Stimulated activated CD4-positive, alpha-beta T cell treated with anti-CD3 and anti-CD28 coated beads, Interleukin-1b, Interleukin-23, amount 100 ng/mL, for 24 hours (primary cell): ENCODE measurements at regions not wholly inside any gene's neighbourhood (a gene's known extent, or its start where the extent isn't known, plus 50 kb on each side); places are given as distances from the start of the nearest gene placed in this dataset.

Experiments
- DNase-seq, 4 experiments: peaks; one replicate each; pipeline ENCODE4 v3.0.0-alpha.2; 2020; ENCODE audit warnings: low read depth in 4 of 4, low spot score in 1 of 4

DNA sequence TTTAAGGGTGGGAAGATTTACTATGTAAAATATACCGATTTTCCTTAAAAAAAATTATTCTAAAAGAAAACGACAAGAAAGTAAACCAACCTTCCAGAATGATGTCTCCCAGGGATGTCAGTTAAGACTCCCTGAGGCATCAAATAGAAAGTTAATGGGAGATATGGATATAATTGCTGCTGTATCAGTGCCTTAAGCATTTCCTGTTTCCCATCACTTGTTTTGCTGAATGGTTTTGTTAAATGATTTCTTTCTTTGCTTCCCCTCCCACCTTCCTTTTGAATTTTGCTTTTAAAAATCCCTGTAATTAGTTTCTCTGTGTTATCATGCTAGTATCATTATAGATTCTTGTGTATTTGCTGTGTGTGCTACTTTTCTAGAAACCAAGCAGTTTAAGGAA is 154.3 kb upstream of the CWC22 start:
- DNase-seq = no peak

GRCh38 chr2:180159921-180160320 is 152.8 kb upstream of the CWC22 start:
- DNase-seq = no peak

- DNase-seq = no peak
Measured at GRCh38 chr2:180158961-180159360, 151.9 kb upstream of the CWC22 start.

DNA sequence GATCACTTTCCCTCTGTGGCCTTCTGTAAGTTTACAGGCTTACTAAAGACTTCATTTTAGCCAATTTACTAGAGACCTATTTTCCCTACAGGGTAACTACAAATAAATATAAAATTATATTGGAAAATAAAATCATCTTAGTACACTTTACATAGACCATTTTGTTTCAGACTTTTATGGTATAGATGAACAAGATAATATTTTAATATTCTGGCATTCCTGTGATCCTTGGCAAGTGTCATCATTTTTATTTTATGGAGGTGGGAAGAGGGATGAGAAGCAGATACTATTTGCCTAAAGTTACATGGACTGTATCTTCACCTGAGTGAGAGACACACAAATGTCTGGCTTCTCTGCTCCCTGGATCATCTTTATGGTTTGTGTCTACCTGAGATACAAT is 149.6 kb upstream of the CWC22 start:
- DNase-seq = no peak

GRCh38 chr2:180150606-180151005 is 143.5 kb upstream of the CWC22 start:
- DNase-seq = no peak

- no peak for DNase-seq
Measured at GRCh38 chr2:180146541-180146940, 139.4 kb upstream of the CWC22 start.

- no peak for DNase-seq
Measured at GRCh38 chr2:180146114-180146513, 139.0 kb upstream of the CWC22 start.

DNA sequence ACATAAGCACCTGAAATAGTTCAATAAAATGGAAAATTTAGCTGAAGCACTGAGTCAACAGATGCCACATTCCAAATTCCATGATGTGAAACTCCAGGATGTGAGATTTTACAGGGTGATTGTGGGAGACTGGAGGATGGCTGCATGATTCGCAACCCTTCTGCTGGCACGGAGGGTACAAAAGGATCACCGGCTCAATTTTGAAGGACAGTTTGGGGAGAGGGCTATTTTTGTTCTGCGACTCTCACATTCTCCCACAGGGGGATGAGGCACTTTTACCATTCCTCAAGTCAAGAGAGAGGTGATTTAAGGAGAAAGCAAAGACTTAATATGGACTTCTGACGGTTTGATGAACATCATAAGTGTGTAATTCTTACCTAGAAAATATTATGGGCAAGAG is 138.1 kb upstream of the CWC22 start:
- no peak for DNase-seq

DNA sequence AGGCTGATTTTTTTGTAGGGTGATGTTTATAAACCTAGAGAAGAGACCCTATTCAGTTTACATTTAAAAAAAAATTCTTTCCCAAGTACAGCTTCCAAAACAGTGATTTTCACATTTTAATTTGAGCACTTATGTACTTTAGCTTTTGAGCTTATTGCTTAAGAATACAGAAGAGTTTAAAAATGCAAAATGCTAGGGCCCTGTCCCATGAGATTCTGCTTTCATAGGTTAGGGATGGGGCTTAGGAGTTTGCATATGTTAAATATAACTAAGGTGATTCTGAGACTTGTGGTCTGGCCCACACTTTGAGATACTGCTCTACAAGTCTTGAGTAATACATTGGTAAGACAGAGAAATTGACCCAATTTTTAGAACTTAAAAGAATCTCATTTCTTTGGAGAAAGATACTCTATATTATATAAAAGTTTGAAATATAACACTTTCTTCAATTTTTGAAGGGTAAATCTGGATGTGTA is 137.3 kb upstream of the CWC22 start:
- DNase-seq = no peak

DNA sequence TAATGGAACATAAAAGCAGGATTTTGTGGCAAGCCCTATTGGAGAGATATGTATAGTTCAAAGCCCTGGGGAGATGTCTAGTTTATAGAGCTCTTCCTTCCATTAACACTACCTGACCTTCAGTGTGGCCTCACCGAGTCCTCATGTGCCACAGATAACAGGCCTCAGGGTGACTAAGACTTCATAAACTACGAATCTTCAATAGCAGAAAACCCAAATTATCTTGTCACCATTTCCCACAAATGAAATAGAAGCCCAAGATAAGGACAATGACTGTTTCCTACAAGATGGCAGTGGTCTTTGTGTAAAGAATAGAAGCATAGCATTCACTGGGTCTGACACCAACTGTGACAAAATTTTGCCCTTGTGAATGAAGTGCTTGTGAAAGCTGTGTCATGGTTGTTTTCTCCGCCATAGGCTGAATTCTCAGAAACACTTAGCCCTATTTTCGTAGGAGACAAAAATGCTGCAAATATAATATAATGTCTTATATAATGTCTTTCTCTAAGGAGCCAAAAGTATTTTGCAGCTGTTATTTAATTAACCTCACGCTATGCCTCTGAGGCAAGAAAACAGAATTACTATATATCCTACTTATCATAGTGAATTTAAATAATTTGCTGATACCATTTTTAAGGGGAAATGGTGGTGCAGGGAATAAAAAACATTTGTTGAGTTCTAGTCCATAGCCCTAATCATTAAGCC is 136.7 kb upstream of the CWC22 start:
- DNase-seq = no peak

DNA sequence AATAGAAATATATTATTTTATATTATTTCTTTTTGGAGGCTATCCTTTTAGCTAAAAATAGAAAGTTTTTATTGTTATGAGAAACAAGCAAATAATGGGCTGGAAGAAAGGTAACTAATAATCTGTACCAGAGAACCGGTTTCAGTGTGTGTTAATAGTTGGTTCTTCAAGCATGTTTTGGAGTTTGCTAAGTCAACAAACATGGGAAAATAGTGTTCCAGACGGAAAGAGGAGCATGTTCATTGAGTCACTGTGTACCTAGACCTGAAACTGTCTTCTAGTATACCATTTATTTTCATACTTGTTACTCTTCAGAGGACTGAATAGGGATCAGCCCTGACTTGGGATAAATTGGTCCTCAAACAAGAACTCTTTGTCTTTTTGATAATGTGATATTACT is 134.5 kb upstream of the CWC22 start:
- DNase-seq = no peak

GRCh38 chr2:180133736-180134135 is 126.6 kb upstream of the CWC22 start:
- no peak for DNase-seq

GRCh38 chr2:180130403-180130802 is 123.3 kb upstream of the CWC22 start:
- no peak for DNase-seq

DNA sequence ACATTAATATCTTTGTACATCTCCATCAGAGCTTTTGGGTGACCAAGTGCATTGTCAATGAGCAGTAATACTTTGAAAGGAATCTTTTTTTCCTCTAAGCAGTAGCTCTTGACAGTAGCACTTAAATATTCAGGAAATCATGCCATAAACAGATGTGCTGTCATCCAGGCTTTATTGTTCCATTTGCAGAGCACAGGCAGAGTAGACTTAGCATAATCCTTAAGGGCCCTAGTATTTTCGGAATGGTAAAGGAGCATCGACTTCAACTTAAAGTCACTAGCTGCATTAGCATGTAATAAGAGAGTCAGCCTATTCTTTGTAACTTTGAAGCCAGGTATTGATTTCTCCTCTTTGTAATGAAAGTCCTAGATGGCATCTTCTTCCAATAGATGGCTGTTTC is 121.8 kb upstream of the CWC22 start:
- no peak for DNase-seq

GRCh38 chr2:180125245-180125962 is 118.3 kb upstream of the CWC22 start:
- peak in 1 of 4 experiments; percentile 16 for DNase-seq

- DNase-seq = no peak
Measured at GRCh38 chr2:180124273-180125139, 117.4 kb upstream of the CWC22 start.

DNA sequence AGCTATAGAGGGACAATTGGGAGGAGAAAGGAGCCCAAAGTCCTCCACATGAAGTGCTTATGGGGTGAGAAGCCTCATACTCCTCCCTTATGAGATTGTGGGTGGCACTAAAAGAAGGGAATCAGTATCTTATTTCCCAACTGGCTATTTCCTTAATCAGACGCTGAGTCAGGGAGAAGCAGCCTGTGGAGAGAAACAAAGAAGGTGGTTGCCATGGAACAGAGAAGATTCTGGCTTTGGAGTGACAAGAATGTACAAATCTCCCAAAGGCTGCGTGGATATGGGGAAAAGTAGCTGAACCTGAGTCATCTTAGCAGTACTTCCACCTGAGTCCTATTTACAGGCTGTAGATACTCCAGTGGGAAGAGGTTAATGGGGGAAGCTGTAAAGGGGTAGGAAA is 115.8 kb upstream of the CWC22 start:
- DNase-seq = no peak

DNA sequence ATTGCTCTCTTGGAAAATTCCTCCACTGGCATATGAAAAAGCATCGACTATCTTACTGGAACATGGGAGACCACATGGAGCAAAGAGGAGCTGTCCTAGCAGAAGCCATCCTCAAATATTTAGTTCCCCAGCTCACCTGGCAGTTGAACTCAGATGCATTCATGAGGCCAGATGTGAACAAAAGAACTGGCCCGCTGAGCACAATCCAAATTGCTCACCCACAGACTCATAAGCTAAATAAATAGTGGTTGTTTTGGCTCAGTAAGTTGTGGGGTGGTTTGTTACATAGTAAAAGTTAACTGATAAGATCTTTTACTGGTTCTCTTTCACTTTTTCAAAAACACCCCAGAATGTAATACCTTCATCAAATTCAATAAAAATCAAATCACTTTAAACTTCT is 108.6 kb upstream of the CWC22 start:
- DNase-seq = no peak

- no peak for DNase-seq
Measured at GRCh38 chr2:180115269-180115668, 108.2 kb upstream of the CWC22 start.

DNA sequence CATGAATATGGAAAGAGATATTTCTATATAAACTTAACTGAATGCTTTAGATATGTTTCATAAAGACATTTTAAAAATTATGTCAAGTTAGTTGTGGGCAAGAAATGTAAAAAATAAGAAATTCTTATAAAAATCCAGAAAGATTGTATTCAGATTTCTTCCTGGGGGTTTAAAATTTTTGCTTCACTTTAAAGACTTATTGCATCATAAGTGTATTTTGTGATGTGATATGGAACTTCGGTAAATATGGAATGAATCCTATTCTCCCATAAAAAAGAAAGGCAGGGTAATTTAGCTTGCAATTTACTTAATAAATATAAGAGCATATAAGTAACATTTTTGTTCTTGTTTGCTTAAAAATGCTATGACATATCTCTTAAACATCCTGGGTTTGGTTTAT is 104.8 kb upstream of the CWC22 start:
- DNase-seq = no peak

GRCh38 chr2:180110469-180110868 is 103.4 kb upstream of the CWC22 start:
- DNase-seq = no peak

DNA sequence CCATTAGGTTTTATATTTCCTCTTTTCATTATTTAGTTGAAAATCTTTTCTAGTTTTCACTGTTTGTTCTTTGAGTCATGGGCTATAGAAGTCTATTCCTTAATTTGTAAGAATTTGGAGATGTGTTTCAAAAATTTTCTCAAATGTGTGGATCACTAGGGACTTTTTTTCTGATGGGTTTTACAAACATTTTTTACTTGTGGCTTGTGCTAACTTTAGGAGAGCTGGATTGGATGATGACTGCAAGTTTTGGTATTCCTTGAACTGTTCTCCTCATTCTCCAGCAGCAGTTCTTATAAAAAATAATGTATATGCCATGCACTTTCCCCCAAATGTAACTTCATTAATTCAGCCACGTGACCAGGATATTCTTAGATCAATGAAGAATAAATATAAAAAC is 94.7 kb upstream of the CWC22 start:
- DNase-seq = no peak
